ENCODE measurements at regions not wholly inside any gene's neighbourhood (a gene's known extent, or its start where the extent isn't known, plus 50 kb on each side); places are given as distances from the start of the nearest gene placed in this dataset.

DNA sequence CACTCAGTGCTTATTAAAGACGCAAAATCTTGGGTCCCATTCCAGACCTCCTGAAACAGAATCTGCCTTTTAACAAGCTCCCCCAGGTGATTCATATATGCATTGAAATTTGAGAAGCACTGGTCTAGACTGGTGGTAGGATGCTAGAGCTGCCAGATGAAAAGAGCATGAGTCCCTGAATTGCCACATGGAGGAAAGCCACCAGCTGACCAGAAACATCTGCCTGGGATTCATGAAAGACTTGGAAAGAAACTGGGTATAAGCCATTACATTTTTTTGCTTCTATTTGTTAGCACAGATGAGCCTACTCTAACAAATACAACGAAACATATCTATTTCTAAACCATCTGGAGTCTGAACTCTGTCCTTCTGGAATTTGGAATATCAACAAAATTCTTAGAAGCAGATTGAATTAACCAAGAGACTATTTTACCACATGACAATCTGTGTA lies 228.9 kb downstream of the RBM43 start:
- DNase-seq = peak; percentile 73

DNA sequence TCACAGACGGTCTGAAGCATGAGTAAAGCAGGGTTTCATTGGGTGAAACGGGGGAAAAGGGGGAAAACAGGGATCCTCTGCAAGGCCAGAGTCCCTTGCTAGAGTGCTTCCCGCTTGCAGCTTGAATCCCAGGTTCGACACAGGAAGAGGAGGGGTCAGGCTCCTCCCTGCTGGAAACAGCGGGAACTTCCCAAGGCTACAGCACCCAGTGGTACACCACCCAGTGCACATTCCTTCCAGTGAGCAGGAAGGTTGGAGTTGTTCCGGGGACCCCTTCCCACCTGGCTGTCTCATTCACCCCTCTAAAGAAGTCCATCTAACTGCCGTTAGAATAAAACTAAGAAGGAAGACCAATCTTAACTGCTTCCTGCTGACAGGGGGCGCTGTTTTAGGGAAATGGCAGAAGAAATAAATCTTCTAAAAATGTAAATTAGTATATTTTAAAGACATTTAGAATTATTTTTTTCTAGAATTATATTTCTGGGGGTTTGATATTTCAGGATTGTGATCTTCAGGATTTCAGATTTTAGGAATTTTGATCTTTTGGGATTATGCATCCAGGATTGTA lies 230.9 kb downstream of the RBM43 start:
- DNase-seq = no peak

DNA sequence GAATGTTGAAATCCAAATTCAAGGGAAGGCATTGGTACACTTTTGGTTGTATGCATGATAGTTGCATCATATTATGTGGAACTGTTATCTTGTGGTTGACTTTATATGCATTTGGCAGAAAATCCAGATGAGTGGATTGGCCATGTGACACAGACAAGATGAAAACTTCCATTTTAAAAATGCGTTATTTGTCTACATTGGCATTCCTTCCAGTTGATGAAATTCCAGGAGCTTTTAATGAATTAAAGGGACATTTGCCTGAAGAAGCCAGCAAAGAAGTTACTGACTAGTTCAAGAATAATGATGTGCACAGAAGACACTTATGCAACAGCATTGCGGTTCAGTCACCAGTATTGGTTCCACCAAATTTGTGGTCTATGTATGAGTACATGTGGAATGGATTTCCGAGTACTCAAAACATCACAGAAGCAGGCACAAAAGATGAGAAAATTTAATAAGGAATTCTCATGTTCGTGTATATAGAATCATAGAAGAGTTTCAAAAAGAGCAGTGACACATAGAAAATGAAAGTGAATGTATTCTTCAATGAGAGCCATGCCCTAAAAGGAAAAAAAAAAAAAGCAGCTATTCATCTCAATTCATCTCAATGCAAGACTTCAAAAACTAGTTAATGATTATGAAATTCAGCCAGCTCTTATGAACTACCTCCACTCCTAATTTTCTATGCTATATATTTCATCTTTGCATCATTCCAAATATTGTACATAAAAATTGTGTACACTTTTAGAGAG lies 232.1 kb downstream of the RBM43 start:
- DNase-seq = no peak

DNA sequence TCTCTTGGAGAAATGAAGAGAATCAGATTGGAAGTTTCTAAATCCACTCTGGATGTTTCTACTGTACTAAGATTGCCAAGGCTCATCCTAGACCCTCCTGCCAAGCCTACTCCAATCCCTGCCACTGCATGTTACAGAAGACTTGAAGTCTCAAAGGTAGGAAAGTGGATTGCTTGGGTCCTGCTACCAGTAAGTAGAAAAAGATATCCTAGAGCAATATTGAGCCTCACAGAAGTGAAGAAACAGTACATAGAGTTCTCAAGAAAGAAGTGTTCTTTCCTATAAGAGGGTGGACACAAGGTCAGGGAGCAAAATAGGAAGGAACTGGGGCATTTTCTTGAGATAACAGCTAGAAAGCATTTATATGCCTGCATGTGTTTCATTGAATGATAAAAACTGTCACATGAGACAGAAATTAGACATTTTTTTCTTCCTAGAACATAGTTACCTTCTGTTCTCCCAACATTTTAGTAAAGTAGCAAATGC lies 232.9 kb downstream of the RBM43 start:
- DNase-seq = no peak

DNA sequence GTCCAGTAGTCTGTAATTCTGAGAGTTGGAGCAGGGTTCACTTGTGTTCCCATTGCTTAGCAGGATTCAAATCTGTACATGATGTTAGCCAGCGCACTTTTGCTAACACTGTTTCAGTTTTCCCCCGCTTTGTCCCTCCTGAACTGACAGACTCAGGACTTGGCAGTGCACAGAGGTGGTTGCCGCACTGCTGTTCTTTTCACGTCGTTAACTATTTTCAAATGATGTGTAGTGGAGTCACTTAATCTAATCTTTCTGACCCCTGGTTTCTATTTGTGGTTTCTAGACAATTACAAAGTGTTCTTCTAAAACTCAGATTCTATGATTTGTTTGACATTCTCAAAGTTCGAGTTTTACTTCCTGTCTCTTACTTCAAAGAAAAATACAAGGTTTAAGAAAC lies 234.5 kb downstream of the RBM43 start:
- peak; percentile 24 for DNase-seq

DNA sequence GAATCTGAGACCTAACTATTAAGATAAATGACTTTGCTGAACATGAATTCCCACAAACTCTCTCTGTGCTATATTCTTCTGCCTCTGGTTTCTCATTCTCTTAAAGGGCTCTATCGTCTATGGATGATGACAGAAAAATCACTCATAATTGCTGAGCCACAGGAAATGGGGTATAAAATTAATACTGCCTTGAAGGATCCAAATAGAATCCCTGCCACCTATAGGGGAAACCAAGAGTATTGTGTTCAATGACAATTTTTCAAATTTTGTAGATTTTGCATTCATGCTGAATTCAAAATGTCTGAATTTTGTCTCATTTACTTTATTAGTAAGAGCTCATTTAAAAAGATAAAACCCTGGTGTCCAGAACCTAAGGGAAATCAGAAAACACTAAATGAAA lies 235.8 kb downstream of the RBM43 start:
- DNase-seq = no peak

DNA sequence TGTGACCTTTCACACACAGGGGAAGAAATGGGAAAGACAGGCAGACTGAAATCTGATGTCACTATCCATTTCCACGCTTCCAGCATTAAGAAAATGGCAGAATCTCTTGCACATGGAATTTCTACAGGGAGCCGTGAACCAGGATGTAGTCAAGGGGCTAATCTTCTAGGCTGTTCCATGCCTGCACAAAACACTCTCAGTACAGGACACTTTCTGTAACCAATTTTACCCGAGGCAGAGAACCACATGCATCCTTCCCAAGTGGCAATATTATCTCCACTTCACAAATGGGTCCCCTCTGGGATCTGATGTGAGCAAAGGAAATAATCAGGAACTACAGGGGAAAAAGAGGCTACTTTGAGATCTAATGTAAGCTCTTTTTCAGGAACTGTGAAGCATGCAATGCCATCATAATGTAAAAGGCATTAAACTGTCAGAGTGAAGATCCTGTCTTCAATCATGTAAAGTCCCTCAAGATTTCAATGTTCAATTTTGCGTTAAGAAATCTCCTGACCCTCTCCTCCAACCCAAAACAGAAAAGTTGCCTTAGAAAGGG lies 236.9 kb downstream of the RBM43 start:
- DNase-seq = no peak

DNA sequence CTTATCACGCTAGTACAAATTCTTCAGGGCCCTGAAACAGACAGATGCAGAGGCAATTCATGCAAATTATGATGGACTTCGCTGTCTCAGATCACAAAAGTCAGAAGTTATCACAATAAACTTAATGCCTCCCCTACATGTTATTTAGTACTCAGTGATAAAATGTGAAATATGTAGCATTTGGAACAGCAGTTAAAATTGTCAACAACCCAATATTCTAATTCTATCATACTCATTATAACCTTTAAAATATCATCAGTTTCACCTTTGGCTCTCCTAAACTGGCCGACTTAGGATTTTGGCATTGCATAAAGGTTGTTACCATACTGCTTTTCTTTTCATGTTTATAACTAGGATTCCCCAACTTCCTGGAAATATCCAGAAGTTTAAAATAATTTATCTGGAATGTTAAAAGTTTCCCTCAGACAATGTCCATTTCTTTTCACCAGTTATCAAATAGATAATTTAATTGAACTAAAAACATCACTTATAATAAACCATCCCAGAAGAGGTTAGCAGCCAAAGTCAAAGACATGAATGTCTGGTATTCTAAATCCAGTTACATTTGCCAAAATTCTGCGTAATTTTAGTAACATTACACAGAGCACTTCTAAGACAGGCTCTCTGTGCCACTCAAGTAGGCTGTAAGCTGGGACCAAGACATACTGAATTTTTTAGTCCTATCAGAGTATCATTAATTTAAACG lies 239.8 kb downstream of the RBM43 start:
- DNase-seq = no peak

DNA sequence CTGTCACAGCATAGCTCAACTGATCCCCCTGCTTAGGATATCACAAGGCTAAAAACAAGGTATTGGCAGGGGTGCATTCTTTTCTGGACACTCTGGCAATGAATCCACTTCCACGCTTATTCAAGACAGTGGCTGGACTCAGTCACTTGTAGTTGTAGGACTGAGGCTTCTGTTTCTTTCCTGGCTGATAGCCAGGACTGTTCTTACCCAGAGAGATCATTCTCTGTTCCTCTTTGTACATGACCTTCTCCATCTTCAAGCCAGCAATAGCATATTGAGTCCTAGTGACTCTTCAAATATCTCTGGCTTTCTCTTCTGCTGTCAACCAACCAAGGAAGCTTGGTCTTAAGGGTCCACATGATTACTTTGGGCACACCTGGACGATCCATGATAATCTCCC lies 241.3 kb downstream of the RBM43 start:
- no peak for DNase-seq

DNA sequence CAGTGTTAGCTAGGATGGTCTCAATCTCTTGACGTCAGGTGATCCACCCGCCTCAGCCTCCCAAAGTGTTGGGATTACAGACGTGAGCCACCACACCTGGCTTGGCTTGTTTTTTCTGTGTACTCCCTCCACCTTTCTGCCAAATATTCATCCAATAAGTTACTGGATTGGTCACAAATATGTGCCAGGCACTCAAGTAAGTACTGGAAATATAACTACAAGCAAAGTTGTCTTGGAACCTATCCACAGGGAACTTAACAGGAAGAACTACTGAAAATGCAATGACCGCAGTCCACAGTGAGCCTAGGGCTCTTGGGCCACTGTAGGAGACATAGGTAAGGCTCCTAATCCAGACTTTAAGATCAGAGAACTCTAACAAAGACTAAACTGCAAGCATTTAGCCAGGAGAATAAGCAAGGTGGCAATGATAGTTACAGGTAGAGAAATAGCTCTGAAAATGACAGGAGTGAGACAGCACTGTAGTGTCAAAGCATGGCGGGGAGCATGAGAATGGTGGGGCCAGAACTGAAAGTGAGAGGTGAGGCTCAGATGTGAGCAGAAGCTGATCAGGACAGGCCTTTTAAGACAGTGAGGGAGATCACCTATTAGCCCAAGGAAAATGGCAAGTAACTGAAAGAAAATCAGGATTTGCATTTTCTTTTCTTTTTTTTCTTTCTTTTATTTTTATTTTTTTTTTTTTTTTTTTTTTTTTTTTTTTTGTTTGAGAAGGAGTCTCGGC lies 252.1 kb downstream of the RBM43 start:
- DNase-seq = no peak

DNA sequence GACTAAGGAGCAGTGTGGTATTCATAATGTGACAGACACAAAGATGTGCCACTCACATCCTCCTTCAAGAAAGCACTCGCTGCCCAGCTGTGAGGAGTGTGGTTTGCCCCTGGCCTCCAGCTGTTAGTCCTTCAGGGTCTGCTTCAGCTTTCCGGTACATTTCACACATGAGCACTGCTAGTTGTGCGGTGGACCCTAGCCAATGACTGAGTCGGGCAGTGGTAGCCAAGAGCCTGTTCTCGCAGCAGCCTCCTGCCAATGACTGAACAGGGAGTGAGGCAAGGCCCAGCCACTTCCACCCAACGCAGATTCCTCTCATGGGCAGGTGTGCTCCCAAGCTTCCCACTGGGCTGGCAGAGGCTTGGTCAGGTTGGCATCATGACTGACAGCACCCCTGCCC lies 254.3 kb downstream of the RBM43 start:
- peak; percentile 84 for DNase-seq

DNA sequence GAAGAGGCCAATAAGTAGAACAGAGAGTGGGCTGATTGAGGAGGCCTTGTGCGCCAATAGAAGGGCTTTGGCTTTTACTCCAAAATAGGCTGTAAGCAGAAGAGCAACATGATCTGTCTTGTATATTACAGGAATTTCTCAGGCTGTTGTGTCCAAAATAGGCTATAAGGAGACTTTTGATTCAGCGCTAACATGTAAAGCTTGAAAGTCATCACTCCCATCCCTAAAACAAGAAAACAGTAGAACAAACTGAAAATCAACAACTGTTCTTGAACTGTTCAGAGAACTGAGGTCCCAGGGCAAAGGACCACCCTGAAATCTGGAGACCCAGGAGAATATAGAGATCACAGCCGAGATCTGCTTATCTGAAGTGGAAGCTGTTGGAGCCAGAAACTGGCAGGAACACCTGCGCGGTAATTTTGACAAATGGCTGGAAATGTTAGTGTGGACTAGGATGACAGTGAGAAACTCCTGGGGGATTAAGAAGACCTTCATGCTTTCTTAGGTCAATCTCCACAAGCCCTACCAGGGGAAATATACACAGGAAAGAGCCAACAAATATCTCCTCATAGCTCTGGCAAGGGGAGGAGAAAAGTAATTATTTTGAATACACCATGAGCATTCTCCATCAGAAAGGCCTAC lies 258.6 kb downstream of the RBM43 start:
- peak; percentile 67 for DNase-seq

DNA sequence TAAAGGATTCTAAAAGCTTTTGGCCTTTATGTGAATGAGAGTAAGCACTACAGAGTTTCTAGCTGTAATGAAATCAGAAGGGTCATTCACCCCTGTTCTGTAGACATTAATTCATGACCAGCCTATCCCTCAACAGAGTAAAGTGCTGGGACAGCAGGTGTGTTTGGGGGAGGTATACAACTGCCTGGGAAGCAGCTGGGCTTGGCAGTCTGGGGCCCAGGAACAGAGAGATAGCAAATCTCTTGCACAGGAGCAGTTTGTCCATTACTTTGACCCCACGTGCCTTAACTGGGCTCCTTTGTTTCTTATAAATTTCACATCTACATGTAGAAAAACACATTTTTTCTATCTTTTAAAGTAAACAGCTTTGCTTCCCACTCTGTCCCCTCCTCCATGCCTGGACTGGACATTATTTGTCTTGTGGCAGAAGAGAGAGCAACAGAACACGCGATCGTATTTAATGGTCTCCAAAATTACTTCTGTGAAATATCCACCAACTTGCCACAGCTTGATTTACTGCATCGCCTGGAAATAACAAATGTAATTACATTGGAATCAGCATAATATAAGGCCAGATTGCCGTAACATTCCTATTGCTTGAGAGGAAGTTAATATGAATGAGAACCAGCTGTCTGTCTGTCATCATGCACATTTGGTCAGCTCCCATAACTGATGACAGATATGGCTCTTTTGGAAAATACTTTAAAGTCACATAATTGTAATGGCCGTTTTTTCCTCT lies 263.8 kb downstream of the RBM43 start:
- peak; percentile 80 for DNase-seq

DNA sequence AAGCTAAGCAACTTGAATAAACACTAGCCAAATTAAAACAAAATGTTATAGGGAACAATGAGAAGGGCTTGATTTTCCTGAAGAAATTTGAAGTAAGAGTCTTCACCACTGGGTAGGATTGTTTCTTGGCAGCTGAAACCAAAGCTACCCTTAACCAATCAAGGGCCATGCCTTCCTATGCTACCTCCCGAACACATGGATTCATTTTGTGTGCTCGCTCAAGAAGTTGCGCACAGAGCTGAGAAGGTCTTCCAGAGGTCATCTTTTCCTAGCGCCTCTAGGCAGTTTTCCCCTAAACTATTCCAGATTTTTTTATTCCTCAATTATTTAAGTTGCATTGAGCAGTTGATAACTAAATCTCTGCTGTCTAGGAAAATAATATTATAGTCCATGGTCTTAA lies 264.6 kb downstream of the RBM43 start:
- no peak for DNase-seq

DNA sequence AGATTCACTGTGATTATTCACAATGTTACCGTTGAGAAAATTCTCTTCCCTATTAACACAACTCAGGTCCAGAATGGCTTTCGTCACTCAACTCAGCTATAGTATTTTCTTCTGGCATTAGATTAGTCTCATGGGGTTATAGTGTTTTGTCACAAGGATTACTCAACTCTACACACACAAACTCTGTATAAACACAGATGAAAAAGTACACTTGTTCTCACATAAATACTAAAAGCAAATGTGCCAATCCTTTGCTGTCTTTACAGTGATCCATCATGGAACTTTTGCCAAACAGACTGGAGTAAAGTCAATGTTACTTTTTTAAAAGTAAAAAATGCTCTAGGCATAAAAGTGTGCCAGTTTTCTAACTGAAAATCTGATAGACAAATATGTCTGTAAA lies 267.6 kb downstream of the RBM43 start:
- peak; percentile 91 for DNase-seq

DNA sequence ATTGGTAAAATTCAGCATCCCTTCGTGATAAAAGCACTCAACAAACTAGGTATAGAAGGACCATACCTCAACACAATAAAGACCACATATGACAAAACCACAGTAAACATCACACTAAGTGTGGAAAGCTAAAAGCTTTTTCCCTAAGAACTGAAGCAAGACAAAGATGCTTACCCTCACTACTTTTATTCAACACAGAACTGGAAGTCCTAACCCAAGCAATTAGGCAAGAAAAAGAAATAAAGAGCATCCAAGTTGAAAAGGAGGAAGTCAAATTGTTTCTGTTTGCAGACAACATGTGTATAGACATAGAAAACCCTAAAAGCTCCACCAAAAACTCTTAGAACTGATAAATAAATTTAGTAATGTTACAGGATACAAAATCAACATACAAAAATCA lies 271.7 kb downstream of the RBM43 start:
- DNase-seq = no peak

DNA sequence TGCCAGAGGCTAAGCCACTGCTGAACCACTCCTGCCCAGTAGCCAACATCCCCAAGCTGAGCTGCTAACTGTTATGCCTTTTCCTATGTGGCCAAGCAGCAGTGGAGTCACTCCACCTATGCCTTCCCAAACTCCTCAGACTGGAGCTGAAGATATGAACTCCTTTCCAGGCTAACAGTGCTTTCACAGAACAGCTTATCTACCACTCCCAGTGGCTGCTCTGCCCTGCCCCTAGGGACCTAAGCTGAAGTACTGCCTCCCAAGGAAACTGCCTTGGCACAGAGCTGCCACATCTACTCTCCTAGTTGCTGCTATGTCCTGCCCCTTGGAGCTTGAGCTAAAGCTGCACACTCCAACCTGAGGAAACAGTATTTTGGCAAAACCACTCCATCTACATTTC lies 275.9 kb downstream of the RBM43 start:
- no peak for DNase-seq

DNA sequence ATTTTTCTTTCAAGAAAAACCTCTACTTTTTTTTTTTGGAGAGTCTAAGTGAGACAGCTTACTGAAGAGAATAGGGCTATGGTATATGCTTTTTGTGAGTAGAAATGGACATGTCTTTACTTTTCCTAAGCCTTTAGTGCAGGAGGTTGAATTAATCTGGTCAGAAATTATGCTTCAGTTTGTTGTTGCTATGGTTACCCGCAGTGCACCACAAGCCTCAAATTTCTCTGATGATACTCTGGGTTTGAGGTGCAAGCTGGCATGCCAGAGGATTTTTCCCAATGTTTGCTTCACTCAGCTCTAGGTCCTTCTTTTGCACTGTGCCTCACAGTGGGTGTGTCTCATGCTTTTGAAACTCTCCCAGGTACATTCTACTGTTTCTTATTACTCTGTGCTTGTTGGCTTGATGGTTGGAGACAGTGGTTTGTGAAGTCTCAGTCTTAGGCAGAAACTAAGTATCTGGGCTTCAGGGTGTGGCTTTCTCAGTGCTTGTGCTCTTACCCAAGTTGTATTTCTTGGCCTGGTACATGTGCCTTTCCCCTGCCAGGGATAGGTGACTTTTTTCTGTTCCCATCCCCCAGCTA lies 278.3 kb downstream of the RBM43 start:
- DNase-seq = no peak

DNA sequence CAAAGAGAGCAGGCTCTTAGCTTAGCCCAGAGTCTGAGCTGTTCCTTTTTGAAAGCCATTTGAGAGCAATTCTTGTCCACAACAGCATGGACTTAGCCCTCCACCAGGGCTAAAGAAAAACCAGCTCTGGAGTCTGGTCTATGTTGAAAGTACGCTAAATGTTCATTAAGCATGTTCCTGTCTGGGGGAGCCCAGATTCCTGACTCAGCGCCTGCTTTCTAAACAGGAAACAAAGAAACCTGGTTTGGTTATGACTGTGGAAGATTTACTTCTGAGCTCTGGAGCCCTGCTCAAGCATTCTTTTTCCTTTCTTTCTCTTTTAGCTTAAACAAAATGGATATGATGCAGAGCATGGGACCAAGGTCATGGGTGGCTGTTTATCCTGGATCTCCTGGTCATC lies 279.8 kb downstream of the RBM43 start:
- no peak for DNase-seq

DNA sequence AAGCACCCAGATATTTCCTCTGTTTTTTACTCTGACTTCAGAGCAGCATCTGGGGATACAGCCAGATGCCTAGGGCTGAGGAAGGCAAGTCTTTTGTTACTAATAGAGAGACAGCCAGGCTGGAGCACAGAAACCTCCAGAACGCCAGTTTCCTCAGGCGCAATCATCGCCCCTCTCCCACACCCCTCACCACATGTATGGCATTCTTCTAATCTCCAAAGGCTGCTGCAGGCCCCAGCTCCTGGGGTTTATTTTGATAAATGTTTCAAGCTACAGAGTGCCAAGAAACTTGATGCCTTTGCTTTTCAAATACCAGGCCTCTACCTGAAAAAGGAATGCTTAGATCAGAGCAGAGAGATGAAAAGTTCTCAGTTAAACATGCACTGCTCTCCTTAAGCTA lies 283.6 kb downstream of the RBM43 start:
- DNase-seq = no peak

DNA sequence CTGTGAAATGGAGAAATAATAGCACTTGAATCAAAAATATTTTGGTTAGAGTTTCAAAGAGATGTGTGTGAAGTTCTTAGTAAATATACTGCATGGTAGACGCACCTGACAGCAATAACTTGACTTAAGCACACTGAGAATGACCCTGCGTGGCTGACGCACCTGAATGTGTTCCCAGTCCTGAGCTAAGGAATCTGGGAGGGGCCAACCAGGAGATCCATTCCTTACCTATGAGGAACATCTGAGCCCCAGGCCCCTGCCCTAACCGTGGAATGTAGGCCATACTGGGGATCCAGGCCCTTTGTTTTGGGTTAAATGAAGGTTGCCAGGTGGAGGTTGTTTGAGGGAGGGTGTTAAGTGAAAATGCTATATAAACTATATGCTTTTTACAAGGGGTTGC lies 284.4 kb downstream of the RBM43 start:
- DNase-seq = no peak

Measured in tongue (tissue), 1 donor.